ENCODE measurements at regions not wholly inside any gene's neighbourhood (a gene's known extent, or its start where the extent isn't known, plus 50 kb on each side); places are given as distances from the start of the nearest gene placed in this dataset.

- TF ChIP-seq, protein P1, sequence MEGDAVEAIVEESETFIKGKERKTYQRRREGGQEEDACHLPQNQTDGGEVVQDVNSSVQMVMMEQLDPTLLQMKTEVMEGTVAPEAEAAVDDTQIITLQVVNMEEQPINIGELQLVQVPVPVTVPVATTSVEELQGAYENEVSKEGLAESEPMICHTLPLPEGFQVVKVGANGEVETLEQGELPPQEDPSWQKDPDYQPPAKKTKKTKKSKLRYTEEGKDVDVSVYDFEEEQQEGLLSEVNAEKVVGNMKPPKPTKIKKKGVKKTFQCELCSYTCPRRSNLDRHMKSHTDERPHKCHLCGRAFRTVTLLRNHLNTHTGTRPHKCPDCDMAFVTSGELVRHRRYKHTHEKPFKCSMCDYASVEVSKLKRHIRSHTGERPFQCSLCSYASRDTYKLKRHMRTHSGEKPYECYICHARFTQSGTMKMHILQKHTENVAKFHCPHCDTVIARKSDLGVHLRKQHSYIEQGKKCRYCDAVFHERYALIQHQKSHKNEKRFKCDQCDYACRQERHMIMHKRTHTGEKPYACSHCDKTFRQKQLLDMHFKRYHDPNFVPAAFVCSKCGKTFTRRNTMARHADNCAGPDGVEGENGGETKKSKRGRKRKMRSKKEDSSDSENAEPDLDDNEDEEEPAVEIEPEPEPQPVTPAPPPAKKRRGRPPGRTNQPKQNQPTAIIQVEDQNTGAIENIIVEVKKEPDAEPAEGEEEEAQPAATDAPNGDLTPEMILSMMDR (IDR thresholded peaks at IDR 0.05; ENCODE audit: low read depth, low read length, poor library complexity, severe bottlenecking), result no peak
- no peak for TF ChIP-seq EZH2phosphoT487 (IDR thresholded peaks at IDR 0.05; ENCODE audit: borderline replicate concordance, low read length)
Observed at GRCh38 chr2:120513776-120514357, 167.9 kb downstream of the INHBB start.
